Panc1 (cell line): ENCODE measurements at regions not wholly inside any gene's neighbourhood (a gene's known extent, or its start where the extent isn't known, plus 50 kb on each side); places are given as distances from the start of the nearest gene placed in this dataset.

Source experiments
- POLR2AphosphoS5 ChIP-seq: IDR thresholded peaks from 2 replicates; pipeline ENCODE4 v1.6.1; 2012; ENCODE audit warnings: mild to moderate bottlenecking, low read depth, low read length, moderate library complexity
- SIN3A ChIP-seq: IDR thresholded peaks from 2 replicates; pipeline ENCODE4 v1.6.1; 2012; ENCODE audit warnings: low read depth, mild to moderate bottlenecking, low read length, moderate library complexity, borderline replicate concordance; ENCODE audit not compliant: insufficient read depth
- TCF7L2 ChIP-seq: IDR thresholded peaks from 2 replicates; pipeline ENCODE4 v1.6.1; 2011; ENCODE audit warnings: mild to moderate bottlenecking, low read depth, low read length, inconsistent platforms
- TF ChIP-seq, protein P1 (sequence below): fragments of 450-650 bp; IDR thresholded peaks from 2 replicates; pipeline ENCODE4 v1.5.1; 2017; ENCODE audit warnings: mild to moderate bottlenecking

DNA sequence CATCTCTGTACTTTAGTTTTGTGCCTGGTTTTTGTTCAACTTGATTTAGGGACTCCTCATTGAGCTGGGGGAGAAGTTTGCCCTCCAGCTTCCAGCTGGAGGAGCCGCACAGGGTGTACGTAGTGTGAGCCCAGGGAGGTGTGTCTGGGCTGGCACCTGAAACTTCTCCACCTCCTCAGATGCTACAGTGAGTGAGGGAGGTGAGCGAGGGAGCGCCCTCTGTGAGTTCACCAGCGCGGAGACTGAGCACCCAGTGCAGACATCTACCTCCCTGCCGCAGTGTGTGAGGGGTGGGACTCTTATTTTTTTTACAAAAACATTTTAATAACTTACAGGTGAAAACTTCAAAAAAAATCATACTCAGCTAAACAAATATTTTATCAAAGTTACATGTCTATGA, 204.2 kb upstream of the HS6ST1 start:
- TF ChIP-seq, protein P1, sequence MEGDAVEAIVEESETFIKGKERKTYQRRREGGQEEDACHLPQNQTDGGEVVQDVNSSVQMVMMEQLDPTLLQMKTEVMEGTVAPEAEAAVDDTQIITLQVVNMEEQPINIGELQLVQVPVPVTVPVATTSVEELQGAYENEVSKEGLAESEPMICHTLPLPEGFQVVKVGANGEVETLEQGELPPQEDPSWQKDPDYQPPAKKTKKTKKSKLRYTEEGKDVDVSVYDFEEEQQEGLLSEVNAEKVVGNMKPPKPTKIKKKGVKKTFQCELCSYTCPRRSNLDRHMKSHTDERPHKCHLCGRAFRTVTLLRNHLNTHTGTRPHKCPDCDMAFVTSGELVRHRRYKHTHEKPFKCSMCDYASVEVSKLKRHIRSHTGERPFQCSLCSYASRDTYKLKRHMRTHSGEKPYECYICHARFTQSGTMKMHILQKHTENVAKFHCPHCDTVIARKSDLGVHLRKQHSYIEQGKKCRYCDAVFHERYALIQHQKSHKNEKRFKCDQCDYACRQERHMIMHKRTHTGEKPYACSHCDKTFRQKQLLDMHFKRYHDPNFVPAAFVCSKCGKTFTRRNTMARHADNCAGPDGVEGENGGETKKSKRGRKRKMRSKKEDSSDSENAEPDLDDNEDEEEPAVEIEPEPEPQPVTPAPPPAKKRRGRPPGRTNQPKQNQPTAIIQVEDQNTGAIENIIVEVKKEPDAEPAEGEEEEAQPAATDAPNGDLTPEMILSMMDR = no peak
- TF ChIP-seq POLR2AphosphoS5 = no peak
- no peak for TF ChIP-seq SIN3A
- no peak for TF ChIP-seq TCF7L2
